WTC11 (cell line): ENCODE measurements at regions not wholly inside any gene's neighbourhood (a gene's known extent, or its start where the extent isn't known, plus 50 kb on each side); places are given as distances from the start of the nearest gene placed in this dataset.

ENCODE experiments used
- ATF2 ChIP-seq: sonication (generic); formaldehyde crosslinking; IDR thresholded peaks from 2 replicates; pipeline ENCODE4 v1.8.1; 2022; ENCODE audit warnings: low read depth, missing genetic modification reagents, borderline replicate concordance
- FOXJ3 ChIP-seq: sonication (generic); formaldehyde crosslinking; IDR thresholded peaks from 2 replicates; pipeline ENCODE4 v1.9.0; 2021; ENCODE audit warnings: missing genetic modification reagents, mild to moderate bottlenecking, borderline replicate concordance
- NR1H2 ChIP-seq: sonication (generic); formaldehyde crosslinking; IDR thresholded peaks from 2 replicates; pipeline ENCODE4 v1.9.0; 2021; ENCODE audit warnings: mild to moderate bottlenecking, moderate library complexity, missing genetic modification reagents
- SP1 ChIP-seq: sonication (generic); formaldehyde crosslinking; conservative IDR thresholded peaks from 2 replicates; pipeline ENCODE4 v1.8.1; 2022; ENCODE audit warnings: missing genetic modification reagents
- TEAD4 ChIP-seq: sonication (generic); formaldehyde crosslinking; IDR thresholded peaks from 2 replicates; pipeline ENCODE4 v1.8.0; 2022; ENCODE audit warnings: mild to moderate bottlenecking, missing genetic modification reagents
- TF ChIP-seq, protein P1 (sequence below): sonication (generic); formaldehyde crosslinking; IDR thresholded peaks from 2 replicates; pipeline ENCODE4 v1.8.1; 2022; ENCODE audit warnings: missing genetic modification reagents, borderline replicate concordance
- TF ChIP-seq, protein P2 (sequence below): sonication (generic); formaldehyde crosslinking; IDR thresholded peaks from 2 replicates; pipeline ENCODE4 v1.8.0; 2022; ENCODE audit warnings: mild to moderate bottlenecking, missing genetic modification reagents
- TF ChIP-seq, protein P3 (sequence below): fragments of 200-600 bp; IDR thresholded peaks from 2 replicates; pipeline ENCODE4 v1.8.0; 2022; ENCODE audit warnings: antibody characterized with exemption
- TF ChIP-seq, protein P4 (sequence below): sonication (generic); formaldehyde crosslinking; conservative IDR thresholded peaks from 2 replicates; pipeline ENCODE4 v1.8.1; 2022; ENCODE audit warnings: mild to moderate bottlenecking, missing genetic modification reagents

- TF ChIP-seq, protein P1, sequence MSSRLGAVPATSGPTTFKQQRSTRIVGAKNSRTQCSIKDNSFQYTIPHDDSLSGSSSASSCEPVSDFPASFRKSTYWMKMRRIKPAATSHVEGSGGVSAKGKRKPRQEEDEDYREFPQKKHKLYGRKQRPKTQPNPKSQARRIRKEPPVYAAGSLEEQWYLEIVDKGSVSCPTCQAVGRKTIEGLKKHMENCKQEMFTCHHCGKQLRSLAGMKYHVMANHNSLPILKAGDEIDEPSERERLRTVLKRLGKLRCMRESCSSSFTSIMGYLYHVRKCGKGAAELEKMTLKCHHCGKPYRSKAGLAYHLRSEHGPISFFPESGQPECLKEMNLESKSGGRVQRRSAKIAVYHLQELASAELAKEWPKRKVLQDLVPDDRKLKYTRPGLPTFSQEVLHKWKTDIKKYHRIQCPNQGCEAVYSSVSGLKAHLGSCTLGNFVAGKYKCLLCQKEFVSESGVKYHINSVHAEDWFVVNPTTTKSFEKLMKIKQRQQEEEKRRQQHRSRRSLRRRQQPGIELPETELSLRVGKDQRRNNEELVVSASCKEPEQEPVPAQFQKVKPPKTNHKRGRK (CRISPR knock-in tag) = no peak
- TF ChIP-seq, protein P2, sequence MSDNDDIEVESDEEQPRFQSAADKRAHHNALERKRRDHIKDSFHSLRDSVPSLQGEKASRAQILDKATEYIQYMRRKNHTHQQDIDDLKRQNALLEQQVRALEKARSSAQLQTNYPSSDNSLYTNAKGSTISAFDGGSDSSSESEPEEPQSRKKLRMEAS (CRISPR knock-in tag) = no peak
- TF ChIP-seq FOXJ3 (CRISPR knock-in tag) (no peak), SP1 (CRISPR knock-in tag) (no peak), ATF2 (CRISPR knock-in tag) (no peak), NR1H2 (CRISPR knock-in tag) (no peak), TEAD4 (CRISPR knock-in tag) (no peak)
- TF ChIP-seq, protein P3, sequence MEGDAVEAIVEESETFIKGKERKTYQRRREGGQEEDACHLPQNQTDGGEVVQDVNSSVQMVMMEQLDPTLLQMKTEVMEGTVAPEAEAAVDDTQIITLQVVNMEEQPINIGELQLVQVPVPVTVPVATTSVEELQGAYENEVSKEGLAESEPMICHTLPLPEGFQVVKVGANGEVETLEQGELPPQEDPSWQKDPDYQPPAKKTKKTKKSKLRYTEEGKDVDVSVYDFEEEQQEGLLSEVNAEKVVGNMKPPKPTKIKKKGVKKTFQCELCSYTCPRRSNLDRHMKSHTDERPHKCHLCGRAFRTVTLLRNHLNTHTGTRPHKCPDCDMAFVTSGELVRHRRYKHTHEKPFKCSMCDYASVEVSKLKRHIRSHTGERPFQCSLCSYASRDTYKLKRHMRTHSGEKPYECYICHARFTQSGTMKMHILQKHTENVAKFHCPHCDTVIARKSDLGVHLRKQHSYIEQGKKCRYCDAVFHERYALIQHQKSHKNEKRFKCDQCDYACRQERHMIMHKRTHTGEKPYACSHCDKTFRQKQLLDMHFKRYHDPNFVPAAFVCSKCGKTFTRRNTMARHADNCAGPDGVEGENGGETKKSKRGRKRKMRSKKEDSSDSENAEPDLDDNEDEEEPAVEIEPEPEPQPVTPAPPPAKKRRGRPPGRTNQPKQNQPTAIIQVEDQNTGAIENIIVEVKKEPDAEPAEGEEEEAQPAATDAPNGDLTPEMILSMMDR = no peak
- TF ChIP-seq, protein P4, sequence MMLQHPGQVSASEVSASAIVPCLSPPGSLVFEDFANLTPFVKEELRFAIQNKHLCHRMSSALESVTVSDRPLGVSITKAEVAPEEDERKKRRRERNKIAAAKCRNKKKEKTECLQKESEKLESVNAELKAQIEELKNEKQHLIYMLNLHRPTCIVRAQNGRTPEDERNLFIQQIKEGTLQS = no peak
These were observed 203.4 kb upstream of the ZNF536 start for GRCh38 chr19:30168760-30169159.
